GM12875 (cell line): ENCODE measurements at regions not wholly inside any gene's neighbourhood (a gene's known extent, or its start where the extent isn't known, plus 50 kb on each side); places are given as distances from the start of the nearest gene placed in this dataset.

ENCODE experiments used
- H3K4me3 ChIP-seq: one replicate; pipeline ENCODE4 v1.5.1; 2011; ENCODE audit warnings: low read depth, low read length, control low read depth
- CTCF ChIP-seq: IDR thresholded peaks from 2 replicates; pipeline ENCODE4 v1.5.1; 2011; ENCODE audit warnings: low read depth, mild to moderate bottlenecking, control low read depth, inconsistent platforms, low read length, moderate library complexity, borderline replicate concordance; ENCODE audit not compliant: insufficient read depth

GRCh38 chr2:225117051-225117716 is 74.9 kb upstream of the DOCK10 start:
- no peak for TF ChIP-seq CTCF

GRCh38 chr2:225114786-225115323 is 72.6 kb upstream of the DOCK10 start:
- TF ChIP-seq CTCF, result no peak
- no peak overlapping the region for H3K4me3 ChIP-seq

More at GRCh38 chr2:225117051-225117716, 74.9 kb upstream of the DOCK10 start:
- H3K4me3 ChIP-seq, result no peak overlapping the region

GRCh38 chr2:225113371-225114015 is 71.2 kb upstream of the DOCK10 start:
- no peak overlapping the region for H3K4me3 ChIP-seq
- TF ChIP-seq CTCF, result no peak

GRCh38 chr2:225112362-225113126 is 70.3 kb upstream of the DOCK10 start:
- no peak for TF ChIP-seq CTCF
- no peak overlapping the region for H3K4me3 ChIP-seq

- no peak for TF ChIP-seq CTCF
- no peak overlapping the region for H3K4me3 ChIP-seq
These were observed 66.5 kb upstream of the DOCK10 start for GRCh38 chr2:225108805-225109204.

GRCh38 chr2:225104971-225105370 is 62.7 kb upstream of the DOCK10 start:
- no peak for TF ChIP-seq CTCF
- H3K4me3 ChIP-seq, result no peak overlapping the region
